ENCODE measurements at regions not wholly inside any gene's neighbourhood (a gene's known extent, or its start where the extent isn't known, plus 50 kb on each side); places are given as distances from the start of the nearest gene placed in this dataset.

DNA sequence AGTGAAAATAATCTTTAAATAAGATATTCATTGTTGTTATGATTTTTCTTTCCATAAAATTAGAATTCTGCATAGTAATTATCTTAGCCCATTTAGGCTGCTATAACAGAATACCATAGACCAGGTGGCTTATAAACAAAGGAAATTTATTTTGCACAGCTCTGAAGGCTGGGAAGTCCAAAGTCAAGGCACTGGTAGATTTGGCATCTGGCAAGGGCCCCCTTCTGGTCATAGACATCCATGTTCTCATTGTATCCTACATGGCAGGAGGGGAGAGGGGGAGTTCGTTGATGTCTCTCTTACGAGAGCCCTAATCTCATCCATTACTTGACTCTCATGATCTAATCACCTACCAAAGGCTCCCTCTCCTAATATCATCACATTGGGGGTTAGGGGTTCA, 175.0 kb upstream of the CCN2 start:
- TF ChIP-seq, protein P1, sequence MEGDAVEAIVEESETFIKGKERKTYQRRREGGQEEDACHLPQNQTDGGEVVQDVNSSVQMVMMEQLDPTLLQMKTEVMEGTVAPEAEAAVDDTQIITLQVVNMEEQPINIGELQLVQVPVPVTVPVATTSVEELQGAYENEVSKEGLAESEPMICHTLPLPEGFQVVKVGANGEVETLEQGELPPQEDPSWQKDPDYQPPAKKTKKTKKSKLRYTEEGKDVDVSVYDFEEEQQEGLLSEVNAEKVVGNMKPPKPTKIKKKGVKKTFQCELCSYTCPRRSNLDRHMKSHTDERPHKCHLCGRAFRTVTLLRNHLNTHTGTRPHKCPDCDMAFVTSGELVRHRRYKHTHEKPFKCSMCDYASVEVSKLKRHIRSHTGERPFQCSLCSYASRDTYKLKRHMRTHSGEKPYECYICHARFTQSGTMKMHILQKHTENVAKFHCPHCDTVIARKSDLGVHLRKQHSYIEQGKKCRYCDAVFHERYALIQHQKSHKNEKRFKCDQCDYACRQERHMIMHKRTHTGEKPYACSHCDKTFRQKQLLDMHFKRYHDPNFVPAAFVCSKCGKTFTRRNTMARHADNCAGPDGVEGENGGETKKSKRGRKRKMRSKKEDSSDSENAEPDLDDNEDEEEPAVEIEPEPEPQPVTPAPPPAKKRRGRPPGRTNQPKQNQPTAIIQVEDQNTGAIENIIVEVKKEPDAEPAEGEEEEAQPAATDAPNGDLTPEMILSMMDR (IDR thresholded peaks at IDR 0.05; ENCODE audit: insufficient read depth, low read depth, low read length): no peak
- TF ChIP-seq EZH2 (IDR thresholded peaks at IDR 0.05; ENCODE audit: insufficient read depth, low read length): no peak
